Upper lobe of left lung (tissue), 6 donors: ENCODE measurements at regions not wholly inside any gene's neighbourhood (a gene's known extent, or its start where the extent isn't known, plus 50 kb on each side); places are given as distances from the start of the nearest gene placed in this dataset.

Source experiments
- ATAC-seq, 2 donors: fragments of 200-7000 bp; cut with Tn5 transposase; one replicate each; pipeline ENCODE4 v1.9.1; 2022; ENCODE audit warnings: mild to moderate bottlenecking in 2 of 2, moderate library complexity in 2 of 2; ENCODE audit not compliant: low FRiP score in 2 of 2
- DNase-seq, 2 donors: peaks; one replicate each; pipeline ENCODE4 v3.0.0-alpha.2; 2019 to 2020
- H3K27ac ChIP-seq, 4 donors: fragments of 200-600 bp; sonication (generic); one replicate each; pipeline ENCODE4 v1.5.1; 2016 to 2019
- H3K27me3 ChIP-seq, 4 donors: fragments of 200-600 bp; sonication (generic); one replicate each; pipeline ENCODE4 v1.5.1; 2017 to 2019
- H3K36me3 ChIP-seq, 4 donors: fragments of 200-600 bp; sonication (generic); one replicate each; pipeline ENCODE4 v1.5.1; 2016 to 2019
- H3K4me1 ChIP-seq, 4 donors: fragments of 200-600 bp; sonication (generic); one replicate each; pipeline ENCODE4 v1.5.1; 2018 to 2019
- H3K4me3 ChIP-seq, 4 donors: fragments of 200-600 bp; sonication (generic); one replicate each; pipeline ENCODE4 v1.5.1; 2017 to 2019; ENCODE audit warnings: mild to moderate bottlenecking in 2 of 4, moderate library complexity in 1 of 4
- H3K9me3 ChIP-seq, 4 donors: fragments of 200-600 bp; sonication (generic); one replicate each; pipeline ENCODE4 v1.5.1; 2018 to 2019
- CTCF ChIP-seq, 6 experiments: fragments of 450-650 bp in 4 of 6; fragments of 200-600 bp in 2 of 6; sonication (generic) in 2 of 6; IDR thresholded peaks; one replicate each; pipeline ENCODE4 v1.5.1; 2016 to 2019; ENCODE audit warnings: antibody characterized with exemption in 6 of 6
- EP300 ChIP-seq, 4 donors: sonication (generic); formaldehyde crosslinking; IDR thresholded peaks; one replicate each; pipeline ENCODE4 v1.5.1; 2017; ENCODE audit warnings: antibody characterized with exemption in 4 of 4, control low read depth in 2 of 4
- POLR2A ChIP-seq, 4 donors: fragments of 450-650 bp; IDR thresholded peaks; one replicate each; pipeline ENCODE4 v1.5.1; 2016 to 2017; ENCODE audit warnings: antibody characterized with exemption in 4 of 4, mild to moderate bottlenecking in 2 of 4
- POLR2AphosphoS5 ChIP-seq, 2 donors: sonication (generic); formaldehyde crosslinking; IDR thresholded peaks; one replicate each; pipeline ENCODE4 v1.5.1; 2017; ENCODE audit warnings: antibody characterized with exemption in 2 of 2
- WGBS, 2 donors: methylation state at CpG; one replicate each; pipeline ENCODE4 v1.1.5; 2017 to 2018; 5-methylcytosine and 5-hydroxymethylcytosine counted together
- donor health status: DM: no; HTN: no; CAD: no; lungs with moderate emphysema.
- donor health status: DM: no; HTN: yes; CAD: no; lungs with severe emphysema.

GRCh38 chr20:11429168-11429567 lies 488.5 kb upstream of the BTBD3 start:
- Histone ChIP-seq H3K9me3 (no peaks in the 10 kb centered on the region), H3K27me3 (no peaks in the 10 kb centered on the region), H3K27ac (no peak overlapping the region), H3K4me1 (no peaks in the 10 kb centered on the region), H3K36me3 (no peaks in the 10 kb centered on the region), H3K4me3 (no peak overlapping the region)
- WGBS, 2 donors: 82 to 84% methylated on average over 2 of the region's 2 CpGs
- TF ChIP-seq POLR2A (IDR thresholded peaks at IDR 0.05) (no peak), EP300 (IDR thresholded peaks at IDR 0.05) (no peak), CTCF (IDR thresholded peaks at IDR 0.05) (no peak), POLR2AphosphoS5 (IDR thresholded peaks at IDR 0.05) (no peak)
- ATAC-seq (no peak), DNase-seq (no peak)

- H3K4me3 ChIP-seq: no peak overlapping the region
- ATAC-seq (no peak), DNase-seq (no peak)
- no peak overlapping the region for H3K27ac ChIP-seq
- no peaks in the 10 kb centered on the region for H3K36me3 ChIP-seq
- TF ChIP-seq EP300 (IDR thresholded peaks at IDR 0.05) (no peak), POLR2A (IDR thresholded peaks at IDR 0.05) (no peak), POLR2AphosphoS5 (IDR thresholded peaks at IDR 0.05) (no peak), CTCF (IDR thresholded peaks at IDR 0.05) (no peak)
- H3K4me1 ChIP-seq: no peaks in the 10 kb centered on the region
- H3K9me3 ChIP-seq: no peaks in the 10 kb centered on the region
- WGBS, 2 donors: 64 to 70% methylated on average over 5 of the region's 5 CpGs
- H3K27me3 ChIP-seq: no peaks in the 10 kb centered on the region
Observed at GRCh38 chr20:11429889-11430519, 487.7 kb upstream of the BTBD3 start.

- H3K4me1 ChIP-seq: no peaks in the 10 kb centered on the region
- H3K4me3 ChIP-seq: no peak overlapping the region
- no peaks in the 10 kb centered on the region for H3K36me3 ChIP-seq
- TF ChIP-seq POLR2AphosphoS5 (IDR thresholded peaks at IDR 0.05) (no peak), POLR2A (IDR thresholded peaks at IDR 0.05) (no peak), EP300 (IDR thresholded peaks at IDR 0.05) (no peak), CTCF (IDR thresholded peaks at IDR 0.05) (no peak)
- H3K27ac ChIP-seq: no peak overlapping the region
- ATAC-seq (no peak), DNase-seq (no peak)
- H3K27me3 ChIP-seq: no peaks in the 10 kb centered on the region
- 54 to 71% methylated on average over 3 of the region's 3 CpGs for WGBS, 2 donors
- H3K9me3 ChIP-seq: peaks cover 0 to under 1% (median 0%) of the 10 kb centered on the region in 4 donors
Observed at GRCh38 chr20:11430652-11431051, 487.0 kb upstream of the BTBD3 start.

GRCh38 chr20:11431621-11432020 lies 486.1 kb upstream of the BTBD3 start:
- ATAC-seq (no peak), DNase-seq (no peak)
- no peak overlapping the region for H3K27ac ChIP-seq
- 79 to 86% methylated on average over 1 of the region's 1 CpG for WGBS, 2 donors
- no peaks in the 10 kb centered on the region for H3K4me1 ChIP-seq
- no peak for TF ChIP-seq CTCF (IDR thresholded peaks at IDR 0.05)
- peaks cover 0 to 6% (median 0%) of the 10 kb centered on the region in 4 donors for H3K9me3 ChIP-seq
- H3K36me3 ChIP-seq: no peaks in the 10 kb centered on the region
- H3K4me3 ChIP-seq: no peak overlapping the region
- no peaks in the 10 kb centered on the region for H3K27me3 ChIP-seq

GRCh38 chr20:11432407-11432806 lies 485.3 kb upstream of the BTBD3 start:
- no peak overlapping the region for H3K4me3 ChIP-seq
- peaks cover 0 to 6% (median 0%) of the 10 kb centered on the region in 4 donors for H3K9me3 ChIP-seq
- ATAC-seq: no peak
- no peaks in the 10 kb centered on the region for H3K4me1 ChIP-seq
- TF ChIP-seq POLR2AphosphoS5 (IDR thresholded peaks at IDR 0.05) (no peak), EP300 (IDR thresholded peaks at IDR 0.05) (no peak)
- H3K27me3 ChIP-seq: no peaks in the 10 kb centered on the region
- 64 to 73% methylated on average over 3 of the region's 3 CpGs for WGBS, 2 donors
- no peak for DNase-seq
- no peaks in the 10 kb centered on the region for H3K36me3 ChIP-seq
- H3K27ac ChIP-seq: no peak overlapping the region
